SHP77 treated with DMSO at 0.1 percent for 48 hours (cell line): ENCODE measurements at regions not wholly inside any gene's neighbourhood (a gene's known extent, or its start where the extent isn't known, plus 50 kb on each side); places are given as distances from the start of the nearest gene placed in this dataset.

ENCODE experiments used
- DNase-seq: peaks from one replicate; lab custom pipeline; 2025; lab: John Stamatoyannopoulos, UW

GRCh38 chr11:130640526-130640925 lies 192.1 kb downstream of the ADAMTS15 start:
- no peak for DNase-seq

GRCh38 chr11:130641876-130642275 lies 193.4 kb downstream of the ADAMTS15 start:
- no peak for DNase-seq

GRCh38 chr11:130642994-130643393 lies 194.5 kb downstream of the ADAMTS15 start:
- no peak for DNase-seq

GRCh38 chr11:130644187-130644586 lies 195.7 kb downstream of the ADAMTS15 start:
- DNase-seq, result no peak

- no peak for DNase-seq
These were observed 196.9 kb downstream of the ADAMTS15 start for GRCh38 chr11:130645164-130645842.

- no peak for DNase-seq
These were observed 197.4 kb downstream of the ADAMTS15 start for GRCh38 chr11:130645843-130646197.

GRCh38 chr11:130646881-130647280 lies 198.4 kb downstream of the ADAMTS15 start:
- DNase-seq, result no peak

GRCh38 chr11:130647371-130647770 lies 198.9 kb downstream of the ADAMTS15 start:
- DNase-seq, result no peak

GRCh38 chr11:130649801-130650200 lies 201.4 kb downstream of the ADAMTS15 start:
- no peak for DNase-seq

- no peak for DNase-seq
These were observed 202.1 kb downstream of the ADAMTS15 start for GRCh38 chr11:130650456-130651030.

- DNase-seq, result no peak
These were observed 202.8 kb downstream of the ADAMTS15 start for GRCh38 chr11:130651066-130651855.

GRCh38 chr11:130652671-130653335 lies 204.4 kb downstream of the ADAMTS15 start:
- no peak for DNase-seq

GRCh38 chr11:130653838-130654636 lies 205.6 kb downstream of the ADAMTS15 start:
- DNase-seq, result no peak

- no peak for DNase-seq
These were observed 206.9 kb downstream of the ADAMTS15 start for GRCh38 chr11:130655300-130655699.

GRCh38 chr11:130666781-130667251 lies 218.4 kb downstream of the ADAMTS15 start:
- no peak for DNase-seq

GRCh38 chr11:130668751-130669150 lies 220.3 kb downstream of the ADAMTS15 start:
- DNase-seq, result no peak

GRCh38 chr11:130670200-130670599 lies 221.8 kb downstream of the ADAMTS15 start:
- DNase-seq, result no peak

- DNase-seq, result no peak
These were observed 223.6 kb downstream of the ADAMTS15 start for GRCh38 chr11:130671801-130672700.

GRCh38 chr11:130672911-130673310 lies 224.5 kb downstream of the ADAMTS15 start:
- no peak for DNase-seq

GRCh38 chr11:130673698-130674097 lies 225.3 kb downstream of the ADAMTS15 start:
- DNase-seq, result no peak
